ENCODE measurements at regions not wholly inside any gene's neighbourhood (a gene's known extent, or its start where the extent isn't known, plus 50 kb on each side); places are given as distances from the start of the nearest gene placed in this dataset.

DNA sequence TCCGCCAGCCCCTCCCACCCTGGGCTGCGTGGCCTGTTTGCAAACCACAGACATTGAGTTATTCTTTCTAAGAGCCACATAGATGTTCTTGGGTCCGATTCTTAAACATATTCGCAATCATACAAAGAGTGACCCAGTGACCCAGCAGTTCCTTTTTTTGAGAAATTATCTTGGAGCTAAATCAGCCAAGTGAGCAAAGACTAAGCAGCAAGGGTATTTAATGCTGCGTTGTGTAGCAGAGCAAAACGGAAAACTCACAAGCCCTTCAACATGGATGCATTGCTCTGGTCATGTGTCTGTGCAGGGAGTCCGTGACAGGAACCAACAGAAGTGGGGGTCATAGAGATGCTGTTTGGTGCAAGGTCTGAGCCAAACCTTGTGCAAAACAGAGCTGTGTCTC is 95.6 kb downstream of the OLFM1 start:
- TF ChIP-seq, protein P1, sequence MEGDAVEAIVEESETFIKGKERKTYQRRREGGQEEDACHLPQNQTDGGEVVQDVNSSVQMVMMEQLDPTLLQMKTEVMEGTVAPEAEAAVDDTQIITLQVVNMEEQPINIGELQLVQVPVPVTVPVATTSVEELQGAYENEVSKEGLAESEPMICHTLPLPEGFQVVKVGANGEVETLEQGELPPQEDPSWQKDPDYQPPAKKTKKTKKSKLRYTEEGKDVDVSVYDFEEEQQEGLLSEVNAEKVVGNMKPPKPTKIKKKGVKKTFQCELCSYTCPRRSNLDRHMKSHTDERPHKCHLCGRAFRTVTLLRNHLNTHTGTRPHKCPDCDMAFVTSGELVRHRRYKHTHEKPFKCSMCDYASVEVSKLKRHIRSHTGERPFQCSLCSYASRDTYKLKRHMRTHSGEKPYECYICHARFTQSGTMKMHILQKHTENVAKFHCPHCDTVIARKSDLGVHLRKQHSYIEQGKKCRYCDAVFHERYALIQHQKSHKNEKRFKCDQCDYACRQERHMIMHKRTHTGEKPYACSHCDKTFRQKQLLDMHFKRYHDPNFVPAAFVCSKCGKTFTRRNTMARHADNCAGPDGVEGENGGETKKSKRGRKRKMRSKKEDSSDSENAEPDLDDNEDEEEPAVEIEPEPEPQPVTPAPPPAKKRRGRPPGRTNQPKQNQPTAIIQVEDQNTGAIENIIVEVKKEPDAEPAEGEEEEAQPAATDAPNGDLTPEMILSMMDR (IDR thresholded peaks at IDR 0.05), result no peak
- no peak for TF ChIP-seq POLR2A (IDR thresholded peaks at IDR 0.05)

All from right lobe of liver (tissue), 4 donors.